Embryonic facial prominence (tissue), 1 donor: ENCODE measurements at regions not wholly inside any gene's neighbourhood (a gene's known extent, or its start where the extent isn't known, plus 50 kb on each side); places are given as distances from the start of the nearest gene placed in this dataset.
"Not testable (repeated sequence)": the region's sequence is repeated elsewhere in the genome, so short reads cannot be mapped to it uniquely, and the experiment has no call there.

Experiments
- DNase-seq: peaks from one replicate; pipeline ENCODE4 v3.0.0-alpha.2; 2016; ENCODE audit errors: extremely low spot score

DNA sequence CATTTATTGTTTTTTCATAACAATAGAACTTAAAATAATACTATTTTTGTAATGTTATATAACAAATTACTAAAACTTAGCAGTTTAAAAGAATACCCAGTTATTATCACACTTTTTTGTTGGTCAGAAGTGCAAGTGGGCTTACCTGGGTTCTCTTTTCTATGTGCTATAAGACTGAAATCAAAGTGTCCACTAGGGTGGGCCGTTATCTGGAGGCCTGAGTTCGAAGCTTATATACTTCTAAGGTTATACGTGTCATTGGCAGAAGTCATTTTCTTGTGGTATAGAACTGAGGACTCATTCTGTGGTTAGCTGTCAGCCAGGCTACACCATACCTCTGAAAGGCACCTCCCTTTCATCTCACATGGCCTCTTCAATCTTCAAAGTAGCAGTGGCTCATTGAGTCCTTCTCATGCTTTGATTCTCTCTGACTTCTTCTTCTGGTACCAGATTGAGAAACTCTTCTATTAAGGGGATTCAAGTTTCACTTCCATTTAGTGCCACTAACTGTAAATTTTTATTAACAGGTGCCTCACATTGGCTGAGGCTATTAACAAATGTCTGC is 414.3 kb downstream of the AMY1C start:
- DNase-seq, result no peak

GRCh38 chr1:104172243-104172681 is 422.6 kb downstream of the AMY1C start:
- DNase-seq, result no peak

GRCh38 chr1:104182251-104182650 is 432.6 kb downstream of the AMY1C start:
- no peak for DNase-seq

- DNase-seq, result no peak
Observed at GRCh38 chr1:104189207-104189606, 439.5 kb downstream of the AMY1C start.

DNA sequence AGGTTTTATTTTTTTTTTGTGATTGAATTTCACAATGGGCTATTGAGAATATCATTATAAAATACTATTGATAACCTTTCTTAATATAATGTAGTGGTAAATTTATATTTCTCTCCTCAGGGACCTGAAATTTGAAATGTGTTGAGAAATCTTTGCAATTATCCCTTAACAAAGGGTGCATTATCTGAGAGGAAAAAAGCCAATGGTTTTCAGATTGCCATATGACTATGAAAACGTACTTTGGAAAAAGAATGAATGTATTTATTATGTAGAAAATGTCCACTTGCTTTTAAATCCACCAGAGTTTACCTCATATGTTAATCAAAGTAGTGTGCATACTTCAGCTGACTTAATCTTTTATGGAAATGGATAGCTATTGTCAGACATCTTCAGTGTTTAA is 441.1 kb downstream of the AMY1C start:
- DNase-seq, result no peak

DNA sequence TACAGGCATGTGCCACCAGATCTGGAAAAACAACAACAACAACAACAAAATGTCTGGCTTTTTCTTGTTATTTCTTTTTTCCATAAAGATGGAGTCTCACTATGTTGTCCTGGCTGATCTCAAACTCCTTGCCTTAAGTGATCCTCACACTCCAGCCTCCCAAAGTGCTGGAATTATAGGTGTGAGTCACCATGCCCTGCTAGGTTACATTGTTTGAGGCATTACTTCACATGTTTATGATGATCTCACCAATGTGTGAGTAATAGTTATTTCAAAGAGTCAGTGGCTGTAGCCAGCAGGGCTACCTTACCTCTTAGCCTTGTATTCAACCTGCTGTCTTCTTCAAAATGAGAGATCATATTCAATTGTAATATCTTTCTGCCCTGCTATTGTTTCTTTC is 445.7 kb downstream of the AMY1C start:
- DNase-seq, result no peak

DNA sequence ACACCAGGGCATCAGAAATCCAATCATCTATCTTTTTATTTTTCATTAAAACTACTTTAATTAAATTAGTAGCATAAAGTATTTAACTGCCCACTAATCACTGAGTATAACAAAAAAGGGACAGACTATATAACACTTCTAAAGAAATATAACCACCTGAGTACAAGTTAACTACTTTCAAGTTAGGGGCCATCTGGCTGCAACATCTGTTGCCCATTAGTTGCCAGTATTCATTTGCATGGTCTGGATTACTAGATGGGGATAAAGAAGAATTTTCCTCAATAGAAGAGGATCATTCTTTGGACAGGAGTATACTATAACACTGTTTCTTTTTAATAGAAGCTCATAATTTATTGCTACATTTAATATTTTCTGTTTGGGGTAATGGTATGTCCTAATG is 446.4 kb downstream of the AMY1C start:
- DNase-seq, result no peak

- no peak for DNase-seq
Observed at GRCh38 chr1:104197516-104197915, 447.8 kb downstream of the AMY1C start.

DNA sequence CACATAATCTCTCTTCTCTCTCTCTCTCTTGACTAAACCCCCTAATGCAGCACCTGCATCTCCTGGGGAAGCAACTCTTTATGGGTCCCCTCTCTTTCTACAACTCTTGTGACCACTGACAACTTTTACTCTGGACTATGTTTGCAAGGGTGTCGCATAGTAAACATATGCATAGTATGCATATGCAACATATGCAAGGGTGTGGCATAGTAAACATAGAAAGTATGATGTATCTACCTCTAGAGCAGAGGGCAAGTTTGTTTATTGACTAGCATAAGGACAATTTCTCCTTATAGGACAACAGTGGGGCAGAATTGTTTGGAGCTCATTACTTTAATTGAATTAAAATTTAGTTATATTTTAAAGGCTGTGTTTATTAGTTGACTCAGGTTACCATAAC is 462.5 kb downstream of the AMY1C start:
- no peak for DNase-seq

DNA sequence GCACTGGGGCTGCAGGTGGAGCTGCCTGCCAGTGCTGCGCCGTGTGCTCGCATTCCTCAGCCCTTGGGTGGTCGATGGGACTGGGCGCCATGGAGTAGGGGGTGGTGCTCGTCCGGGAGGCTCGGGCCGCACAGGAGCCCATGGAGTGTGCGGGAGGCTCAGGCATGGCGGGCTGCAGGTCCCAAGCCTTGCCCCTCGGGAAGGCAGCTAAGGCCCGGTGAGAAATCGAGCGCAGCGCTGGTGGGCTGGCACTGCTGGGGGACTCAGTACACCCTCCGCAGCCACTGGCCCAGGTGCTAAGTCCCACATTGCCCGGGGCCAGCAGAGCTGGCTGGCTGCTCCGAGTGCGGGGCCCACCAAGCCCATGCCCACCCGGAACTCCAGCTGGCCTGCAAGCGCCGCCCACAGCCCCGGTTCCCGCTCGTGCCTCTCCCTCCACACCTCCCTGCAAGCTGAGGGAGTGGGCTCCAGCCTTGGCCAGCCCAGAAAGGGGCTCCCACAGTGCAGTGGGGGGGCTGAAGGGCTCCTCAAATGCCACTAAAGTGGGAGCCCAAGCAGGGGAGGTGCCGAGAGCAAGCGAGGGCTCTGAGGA is 467.8 kb downstream of the AMY1C start:
- not testable (repeated sequence) for DNase-seq

- no peak for DNase-seq
Observed at GRCh38 chr1:104229860-104230259, 480.2 kb downstream of the AMY1C start.

- DNase-seq, result no peak
Observed at GRCh38 chr1:104231676-104232075, 482.0 kb downstream of the AMY1C start.

DNA sequence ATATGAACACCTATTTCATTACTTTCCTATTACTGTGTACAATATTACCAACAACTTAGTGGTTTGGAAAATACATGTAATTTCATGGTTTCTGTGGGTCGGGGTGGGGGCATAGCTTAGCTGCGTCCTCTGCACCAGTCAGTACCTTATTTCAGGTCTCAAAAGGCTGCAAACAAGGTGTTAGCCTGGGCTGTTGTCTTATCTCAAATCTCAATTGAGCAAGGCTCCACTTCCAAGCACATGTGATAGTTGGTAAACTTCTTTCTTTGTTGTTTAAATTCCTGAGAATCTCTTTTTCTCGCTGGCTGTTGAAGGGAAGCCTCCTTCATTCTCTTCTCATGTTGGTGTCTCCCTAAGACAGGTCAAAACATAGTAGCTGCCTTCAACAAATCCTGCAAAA is 485.4 kb downstream of the AMY1C start:
- no peak for DNase-seq

- no peak for DNase-seq
Observed at GRCh38 chr1:104238991-104239390, 489.3 kb downstream of the AMY1C start.

- DNase-seq, result no peak
Observed at GRCh38 chr1:104248385-104248784, 498.7 kb downstream of the AMY1C start.

DNA sequence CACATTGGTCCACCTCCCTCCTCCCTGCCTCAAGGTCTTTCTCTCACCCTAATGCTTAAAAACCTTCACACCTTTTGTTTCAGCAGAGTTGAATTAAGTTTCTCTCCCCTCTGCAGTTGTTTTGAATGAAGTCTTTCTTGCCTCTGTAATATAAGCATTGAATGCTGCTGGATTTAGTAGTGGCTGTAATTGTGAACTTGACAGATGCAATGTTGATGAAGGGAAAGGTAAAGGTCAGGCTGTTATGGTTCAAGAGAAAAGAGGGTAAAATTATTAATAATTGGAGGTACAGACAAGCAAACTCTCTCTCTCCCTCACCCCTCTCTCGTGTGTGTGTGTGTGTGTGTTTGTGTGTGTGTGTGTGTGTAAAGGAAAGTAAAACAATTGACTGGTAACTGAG is 509.8 kb downstream of the AMY1C start:
- no peak for DNase-seq

DNA sequence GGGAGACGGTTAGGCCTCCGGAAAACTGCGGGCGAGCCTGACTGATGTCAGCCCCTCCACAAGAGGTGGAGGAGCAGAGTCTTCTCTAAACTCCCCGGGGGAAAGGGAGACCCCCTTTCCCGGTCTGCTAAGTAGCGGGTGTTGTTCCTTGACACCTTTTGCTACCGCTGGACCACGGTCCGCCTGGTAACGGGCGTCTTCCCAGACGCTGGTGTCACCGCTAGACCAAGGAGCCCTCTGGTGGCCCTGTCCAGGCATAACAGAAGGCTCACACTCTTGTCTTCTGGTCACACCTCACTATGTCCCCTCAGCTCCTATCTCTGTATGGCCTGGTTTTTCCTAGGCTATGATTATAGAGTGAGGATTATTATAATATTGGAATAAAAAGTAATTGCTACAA is 513.4 kb downstream of the AMY1C start:
- not testable (repeated sequence) for DNase-seq

DNA sequence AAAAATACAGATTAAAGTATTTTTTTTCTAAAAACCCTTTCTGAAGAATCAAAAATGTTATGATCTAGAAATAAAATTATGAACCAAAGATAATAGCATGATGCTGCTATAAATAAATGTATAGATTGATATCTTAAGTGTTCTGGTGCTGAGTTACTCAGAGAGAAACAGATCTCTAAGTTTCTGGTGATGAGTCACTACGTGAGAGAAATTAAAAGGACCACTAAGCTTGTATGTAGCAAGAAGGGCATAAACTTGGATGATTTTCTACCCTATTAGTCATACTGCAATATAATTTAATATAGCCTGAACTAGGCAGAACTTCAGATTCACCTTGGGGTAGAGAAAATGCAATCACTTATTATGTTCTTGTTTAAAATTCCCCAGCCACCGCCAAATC is 514.8 kb downstream of the AMY1C start:
- DNase-seq, result no peak

DNA sequence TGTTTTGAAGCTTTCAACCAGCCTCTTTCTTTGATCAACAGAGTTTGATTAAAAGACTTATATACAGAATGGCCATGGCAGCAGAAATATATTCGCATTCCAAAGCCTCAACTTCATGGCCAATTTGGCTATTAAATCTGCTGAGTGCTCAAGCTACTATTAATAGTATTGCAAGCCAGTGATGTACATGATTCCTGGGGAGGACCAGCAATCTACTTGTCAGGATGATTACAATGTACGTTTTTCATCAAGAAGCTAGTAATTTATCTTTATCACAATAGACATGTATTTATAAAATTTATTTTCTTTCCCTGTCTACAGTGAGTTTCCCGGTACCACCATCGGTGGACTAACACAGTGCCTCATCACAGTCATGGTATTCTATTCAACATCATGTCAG is 515.5 kb downstream of the AMY1C start:
- no peak for DNase-seq

GRCh38 chr1:104266612-104267011 is 516.9 kb downstream of the AMY1C start:
- DNase-seq, result no peak

DNA sequence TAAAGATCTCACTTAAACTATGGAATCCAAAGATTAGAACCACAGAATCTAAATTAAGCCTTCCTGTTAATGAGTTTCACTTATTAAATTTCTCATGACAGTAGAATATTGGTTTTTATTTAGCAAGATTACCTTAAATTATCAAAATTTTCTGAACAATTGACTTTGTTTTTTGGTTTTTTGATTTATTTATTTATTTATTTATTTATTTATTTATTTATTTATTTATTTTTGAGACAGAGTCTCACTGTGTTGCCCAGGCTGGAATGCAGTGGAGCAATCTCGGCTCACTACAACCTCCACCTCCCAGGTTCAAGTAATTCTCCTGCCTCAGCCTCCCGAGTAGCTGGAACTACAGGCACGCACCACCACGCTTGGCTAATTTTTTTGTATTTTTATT is 538.6 kb downstream of the AMY1C start:
- not testable (repeated sequence) for DNase-seq

GRCh38 chr1:104291156-104291555 is 541.5 kb downstream of the AMY1C start:
- no peak for DNase-seq

GRCh38 chr1:104294259-104294658 is 544.6 kb downstream of the AMY1C start:
- no peak for DNase-seq

GRCh38 chr1:104295511-104295910 is 545.8 kb downstream of the AMY1C start:
- no peak for DNase-seq
